Osteoblast (primary cell): ENCODE measurements at regions not wholly inside any gene's neighbourhood (a gene's known extent, or its start where the extent isn't known, plus 50 kb on each side); places are given as distances from the start of the nearest gene placed in this dataset.

Experiments used
- DNase-seq: peaks from one replicate; pipeline ENCODE4 v3.0.0; 2011; ENCODE audit warnings: low spot score, mixed read lengths; ENCODE audit not compliant: insufficient read length; ENCODE audit errors: missing footprints
- H2AFZ ChIP-seq: 2 replicates; pipeline ENCODE4 v1.6.0; 2011; ENCODE audit warnings: mild to moderate bottlenecking, low read length
- H3K27ac ChIP-seq: 2 replicates; pipeline ENCODE4 v1.5.1; 2011; ENCODE audit warnings: mild to moderate bottlenecking, low read depth, low read length, moderate library complexity
- H3K27me3 ChIP-seq: 2 replicates; pipeline ENCODE4 v1.6.0; 2012; ENCODE audit warnings: mild to moderate bottlenecking, control low read depth, inconsistent platforms, low read length, moderate library complexity; ENCODE audit not compliant: insufficient read depth
- H3K36me3 ChIP-seq: 2 replicates; pipeline ENCODE4 v1.5.1; 2011; ENCODE audit warnings: mild to moderate bottlenecking, low read length, control low read depth, moderate library complexity; ENCODE audit not compliant: insufficient read depth
- H3K4me1 ChIP-seq: 2 replicates; pipeline ENCODE4 v1.5.1; 2011; ENCODE audit warnings: mild to moderate bottlenecking, low read length, control low read depth, moderate library complexity; ENCODE audit not compliant: insufficient read depth
- H3K4me2 ChIP-seq: 2 replicates; pipeline ENCODE4 v1.6.0; 2011; ENCODE audit warnings: mild to moderate bottlenecking, low read length; ENCODE audit not compliant: insufficient read depth
- H3K4me3 ChIP-seq: fragments of 200-600 bp; sonication (generic); 3 replicates; pipeline ENCODE4 v1.5.1; 2012; ENCODE audit warnings: mild to moderate bottlenecking, low read length, inconsistent platforms; ENCODE audit not compliant: insufficient read depth
- H3K79me2 ChIP-seq: 2 replicates; pipeline ENCODE4 v1.6.0; 2012; ENCODE audit warnings: mild to moderate bottlenecking, low read length, control low read depth, inconsistent platforms; ENCODE audit not compliant: insufficient read depth
- H3K9me3 ChIP-seq: 2 replicates; pipeline ENCODE4 v1.5.1; 2011; ENCODE audit warnings: low read depth, low read length, control low read depth
- H4K20me1 ChIP-seq: 2 replicates; pipeline ENCODE4 v1.6.0; 2012; ENCODE audit warnings: mild to moderate bottlenecking, low read length, control low read depth; ENCODE audit not compliant: insufficient read depth
- TF ChIP-seq, protein P1 (sequence below): IDR thresholded peaks from 2 replicates; pipeline ENCODE4 v1.5.1; 2011; ENCODE audit warnings: mild to moderate bottlenecking, low read depth, low read length, moderate library complexity; ENCODE audit errors: extremely low read depth

DNA sequence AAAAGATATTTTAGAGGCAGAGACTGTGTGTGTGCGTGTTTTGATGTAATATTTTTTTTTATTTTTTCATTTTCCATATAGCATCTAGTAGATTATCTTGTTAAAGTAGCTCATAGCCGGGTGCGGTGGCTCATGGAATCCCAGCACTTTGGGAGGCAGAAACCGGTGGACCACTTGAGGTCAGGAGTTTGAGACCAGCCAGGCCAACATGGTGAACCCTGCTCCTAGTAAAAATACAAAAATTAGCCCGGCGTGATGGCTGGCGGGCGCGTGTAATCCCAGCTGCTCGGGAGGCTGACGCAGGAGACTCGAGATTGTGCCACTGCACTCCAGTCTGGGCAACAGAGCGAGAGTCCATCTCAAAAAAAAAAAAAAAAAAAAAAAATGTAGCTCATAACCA lies 1481.2 kb upstream of the CADM2 start:
- no peak for DNase-seq
- no peak overlapping the region for H2AFZ ChIP-seq
- H3K27ac ChIP-seq: no peak overlapping the region
- TF ChIP-seq, protein P1, sequence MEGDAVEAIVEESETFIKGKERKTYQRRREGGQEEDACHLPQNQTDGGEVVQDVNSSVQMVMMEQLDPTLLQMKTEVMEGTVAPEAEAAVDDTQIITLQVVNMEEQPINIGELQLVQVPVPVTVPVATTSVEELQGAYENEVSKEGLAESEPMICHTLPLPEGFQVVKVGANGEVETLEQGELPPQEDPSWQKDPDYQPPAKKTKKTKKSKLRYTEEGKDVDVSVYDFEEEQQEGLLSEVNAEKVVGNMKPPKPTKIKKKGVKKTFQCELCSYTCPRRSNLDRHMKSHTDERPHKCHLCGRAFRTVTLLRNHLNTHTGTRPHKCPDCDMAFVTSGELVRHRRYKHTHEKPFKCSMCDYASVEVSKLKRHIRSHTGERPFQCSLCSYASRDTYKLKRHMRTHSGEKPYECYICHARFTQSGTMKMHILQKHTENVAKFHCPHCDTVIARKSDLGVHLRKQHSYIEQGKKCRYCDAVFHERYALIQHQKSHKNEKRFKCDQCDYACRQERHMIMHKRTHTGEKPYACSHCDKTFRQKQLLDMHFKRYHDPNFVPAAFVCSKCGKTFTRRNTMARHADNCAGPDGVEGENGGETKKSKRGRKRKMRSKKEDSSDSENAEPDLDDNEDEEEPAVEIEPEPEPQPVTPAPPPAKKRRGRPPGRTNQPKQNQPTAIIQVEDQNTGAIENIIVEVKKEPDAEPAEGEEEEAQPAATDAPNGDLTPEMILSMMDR: no peak
- H3K27me3 ChIP-seq: no peaks in the 10 kb centered on the region
- H3K79me2 ChIP-seq: no peaks in the 10 kb centered on the region
- no peaks in the 10 kb centered on the region for H4K20me1 ChIP-seq
- no peaks in the 10 kb centered on the region for H3K9me3 ChIP-seq
- no peak overlapping the region for H3K4me3 ChIP-seq
- no peaks in the 10 kb centered on the region for H3K36me3 ChIP-seq
- no peaks in the 10 kb centered on the region for H3K4me1 ChIP-seq
- no peak overlapping the region for H3K4me2 ChIP-seq

GRCh38 chr3:83482402-83483070 lies 1476.3 kb upstream of the CADM2 start:
- Histone ChIP-seq H3K9me3 (no peaks in the 10 kb centered on the region), H3K27ac (no peak overlapping the region), H3K36me3 (no peaks in the 10 kb centered on the region), H3K4me2 (no peak overlapping the region), H3K27me3 (no peaks in the 10 kb centered on the region), H3K4me1 (no peaks in the 10 kb centered on the region), H4K20me1 (no peaks in the 10 kb centered on the region), H3K4me3 (no peak overlapping the region), H2AFZ (no peak overlapping the region), H3K79me2 (no peaks in the 10 kb centered on the region)
- DNase-seq: no peak
- TF ChIP-seq, protein P1: no peak

DNA sequence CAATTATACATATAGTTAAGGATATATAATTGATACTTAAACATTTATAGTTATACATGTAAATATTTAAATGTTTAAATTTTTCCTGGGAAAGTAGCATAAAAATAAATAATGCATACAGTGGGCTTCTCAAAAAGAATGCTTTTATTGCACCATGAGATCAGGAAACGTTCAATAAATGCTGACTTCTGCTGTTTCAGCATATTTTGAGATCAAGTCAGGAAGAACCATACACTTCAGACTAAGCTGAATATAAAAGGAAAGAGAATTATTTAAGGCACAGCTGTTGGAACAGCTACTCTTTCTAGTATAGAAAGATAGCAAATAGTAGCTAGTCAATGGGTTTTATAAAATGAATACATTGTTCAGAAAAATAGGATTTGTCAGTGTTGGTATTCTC lies 1462.3 kb upstream of the CADM2 start:
- Histone ChIP-seq H4K20me1 (no peaks in the 10 kb centered on the region), H3K4me3 (no peak overlapping the region), H3K27ac (no peak overlapping the region), H3K36me3 (no peaks in the 10 kb centered on the region), H3K27me3 (no peaks in the 10 kb centered on the region), H3K4me1 (no peaks in the 10 kb centered on the region), H3K4me2 (no peak overlapping the region), H3K79me2 (no peaks in the 10 kb centered on the region), H3K9me3 (no peaks in the 10 kb centered on the region), H2AFZ (no peak overlapping the region)
- TF ChIP-seq, protein P1: no peak
- no peak for DNase-seq

GRCh38 chr3:83498361-83499016 lies 1460.3 kb upstream of the CADM2 start:
- no peak overlapping the region for H3K4me3 ChIP-seq
- no peaks in the 10 kb centered on the region for H3K79me2 ChIP-seq
- H2AFZ ChIP-seq: no peak overlapping the region
- H3K4me2 ChIP-seq: no peak overlapping the region
- H3K9me3 ChIP-seq: no peaks in the 10 kb centered on the region
- TF ChIP-seq, protein P1: no peak
- no peaks in the 10 kb centered on the region for H4K20me1 ChIP-seq
- H3K27ac ChIP-seq: no peak overlapping the region
- H3K4me1 ChIP-seq: no peaks in the 10 kb centered on the region
- no peaks in the 10 kb centered on the region for H3K36me3 ChIP-seq
- no peaks in the 10 kb centered on the region for H3K27me3 ChIP-seq
- DNase-seq: no peak
